ENCODE measurements at regions not wholly inside any gene's neighbourhood (a gene's known extent, or its start where the extent isn't known, plus 50 kb on each side); places are given as distances from the start of the nearest gene placed in this dataset.

DNA sequence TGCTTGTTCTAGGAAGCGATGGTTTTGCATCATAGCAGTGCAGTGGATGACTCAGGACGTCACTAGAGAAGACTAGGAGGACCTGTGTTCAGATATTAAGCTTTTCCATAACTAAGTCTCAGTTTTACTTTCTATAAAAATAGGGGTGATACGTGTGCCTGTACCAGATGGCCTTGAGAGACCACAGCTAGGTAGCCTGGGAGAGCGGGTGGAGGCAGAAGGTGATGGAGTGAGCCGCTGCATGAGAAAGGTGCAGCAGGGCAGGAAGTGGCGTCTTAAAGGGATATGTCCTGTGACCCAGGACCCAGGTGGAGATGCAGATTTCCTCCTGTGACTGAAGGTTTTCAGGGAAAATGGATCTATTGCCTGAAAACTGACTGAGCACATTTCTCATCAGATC, 304.9 kb downstream of the CDC14C start:
- Histone ChIP-seq H3K4me2 (ENCODE audit: low read length) (no peak overlapping the region), H3K4me3 (ENCODE audit: low read depth, low read length) (no peak overlapping the region), H3K36me3 (ENCODE audit: control insufficient read depth, insufficient read depth, low read length) (no peaks in the 10 kb centered on the region), H3K79me2 (no peaks in the 10 kb centered on the region), H3K27me3 (ENCODE audit: control insufficient read depth, insufficient read depth, low read length) (no peaks in the 10 kb centered on the region), H2AFZ (no peak overlapping the region), H3K4me1 (no peaks in the 10 kb centered on the region), H3K9me3 (ENCODE audit: control insufficient read depth, low read length) (no peaks in the 10 kb centered on the region), H3K27ac (no peak overlapping the region), H3K9ac (no peak overlapping the region)
- TF ChIP-seq CTCF (IDR thresholded peaks at IDR 0.05) = no peak

DNA sequence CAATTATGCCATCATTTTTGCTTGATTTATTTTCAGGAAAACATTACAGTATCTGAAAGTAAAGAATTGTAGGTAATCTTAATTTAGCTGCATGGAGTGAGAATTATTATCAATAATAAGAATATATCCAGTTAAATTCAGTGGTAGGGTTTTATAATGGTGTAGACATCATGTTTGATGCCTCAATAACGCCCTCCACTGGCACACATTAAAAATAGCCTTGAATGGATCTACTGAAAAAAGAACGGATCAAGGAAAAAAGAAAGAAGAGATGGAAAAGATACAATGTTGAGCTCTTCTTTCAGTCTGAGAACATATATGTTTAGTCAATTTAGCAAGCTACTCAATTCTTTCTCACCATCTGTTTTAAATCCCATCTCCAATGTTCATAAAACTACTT, 319.2 kb downstream of the CDC14C start:
- Histone ChIP-seq H3K36me3 (ENCODE audit: control insufficient read depth, insufficient read depth, low read length) (no peaks in the 10 kb centered on the region), H3K27ac (no peak overlapping the region), H3K27me3 (ENCODE audit: control insufficient read depth, insufficient read depth, low read length) (no peaks in the 10 kb centered on the region), H3K4me2 (ENCODE audit: low read length) (no peak overlapping the region), H3K4me3 (ENCODE audit: low read depth, low read length) (no peak overlapping the region), H2AFZ (no peak overlapping the region), H3K4me1 (no peaks in the 10 kb centered on the region), H3K79me2 (no peaks in the 10 kb centered on the region), H3K9me3 (ENCODE audit: control insufficient read depth, low read length) (no peaks in the 10 kb centered on the region), H3K9ac (no peak overlapping the region)
- no peak for TF ChIP-seq CTCF (IDR thresholded peaks at IDR 0.05)

DNA sequence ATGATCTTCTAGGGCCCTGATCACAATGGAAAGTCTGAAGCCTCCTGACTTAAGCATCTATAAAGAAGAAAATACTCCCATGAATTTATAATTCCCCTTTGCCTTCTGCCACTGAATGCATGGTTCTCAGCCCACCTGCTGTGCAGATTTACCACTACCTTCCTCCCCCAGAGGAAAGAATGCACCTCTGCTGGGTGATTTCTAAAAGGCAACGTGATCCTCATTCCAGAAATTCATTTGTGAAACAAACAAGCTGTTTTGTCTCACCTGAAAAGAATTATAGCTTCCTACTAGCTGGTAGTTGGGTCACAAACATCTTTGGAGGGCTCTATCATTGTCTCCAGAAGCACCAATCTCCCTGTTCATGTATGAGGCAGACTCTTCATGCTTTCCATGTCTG, 320.2 kb downstream of the CDC14C start:
- Histone ChIP-seq H3K27me3 (ENCODE audit: control insufficient read depth, insufficient read depth, low read length) (no peaks in the 10 kb centered on the region), H3K9me3 (ENCODE audit: control insufficient read depth, low read length) (no peaks in the 10 kb centered on the region), H3K4me2 (ENCODE audit: low read length) (no peak overlapping the region), H3K4me1 (no peaks in the 10 kb centered on the region), H3K27ac (no peak overlapping the region), H3K79me2 (no peaks in the 10 kb centered on the region), H3K36me3 (ENCODE audit: control insufficient read depth, insufficient read depth, low read length) (no peaks in the 10 kb centered on the region), H3K9ac (no peak overlapping the region), H2AFZ (no peak overlapping the region), H3K4me3 (ENCODE audit: low read depth, low read length) (no peak overlapping the region)
- TF ChIP-seq CTCF (IDR thresholded peaks at IDR 0.05) = no peak

- Histone ChIP-seq H3K9me3 (ENCODE audit: control insufficient read depth, low read length) (no peaks in the 10 kb centered on the region), H3K79me2 (no peaks in the 10 kb centered on the region), H3K4me1 (no peaks in the 10 kb centered on the region), H3K9ac (no peak overlapping the region), H3K4me2 (ENCODE audit: low read length) (no peak overlapping the region), H3K27me3 (ENCODE audit: control insufficient read depth, insufficient read depth, low read length) (no peaks in the 10 kb centered on the region), H3K4me3 (ENCODE audit: low read depth, low read length) (no peak overlapping the region), H3K36me3 (ENCODE audit: control insufficient read depth, insufficient read depth, low read length) (no peaks in the 10 kb centered on the region), H3K27ac (no peak overlapping the region), H2AFZ (no peak overlapping the region)
- TF ChIP-seq CTCF (IDR thresholded peaks at IDR 0.05) = no peak
Observed at GRCh38 chr7:49245062-49245461, 320.7 kb downstream of the CDC14C start.

- H2AFZ ChIP-seq = no peak overlapping the region
- no peaks in the 10 kb centered on the region for H3K79me2 ChIP-seq
- no peak overlapping the region for H3K4me3 ChIP-seq (ENCODE audit: low read depth, low read length)
- H3K27me3 ChIP-seq (ENCODE audit: control insufficient read depth, insufficient read depth, low read length) = no peaks in the 10 kb centered on the region
- no peaks in the 10 kb centered on the region for H3K9me3 ChIP-seq (ENCODE audit: control insufficient read depth, low read length)
- H3K27ac ChIP-seq = no peak overlapping the region
- H3K4me2 ChIP-seq (ENCODE audit: low read length) = no peak overlapping the region
- no peak for TF ChIP-seq CTCF (IDR thresholded peaks at IDR 0.05)
- no peaks in the 10 kb centered on the region for H3K4me1 ChIP-seq
- no peaks in the 10 kb centered on the region for H3K36me3 ChIP-seq (ENCODE audit: control insufficient read depth, insufficient read depth, low read length)
- H3K9ac ChIP-seq = no peak overlapping the region
Observed at GRCh38 chr7:49247759-49248158, 323.4 kb downstream of the CDC14C start.
